Memory B cell (primary cell): ENCODE measurements at regions not wholly inside any gene's neighbourhood (a gene's known extent, or its start where the extent isn't known, plus 50 kb on each side); places are given as distances from the start of the nearest gene placed in this dataset.
"Not testable (repeated sequence)": the region's sequence is repeated elsewhere in the genome, so short reads cannot be mapped to it uniquely, and the experiment has no call there.

Experiments used
- ATAC-seq: fragments of 150-1000 bp; cut with Tn5 transposase; 2 replicates; pipeline ENCODE4 v1.10.0; 2021; ENCODE audit warnings: low read depth, mild to moderate bottlenecking, moderate library complexity
- DNase-seq, 2 donors: peaks; one replicate each; pipeline ENCODE4 v3.0.0; 2022; ENCODE audit warnings: low spot score in 2 of 2
- H3K27ac Mint-ChIP-seq: one replicate; pipeline ENCODE4 v1.8.0; 2022; ENCODE audit warnings: mild to moderate bottlenecking, moderate library complexity, mixed read lengths
- H3K27me3 Mint-ChIP-seq: one replicate; pipeline ENCODE4 v1.8.0; 2022; ENCODE audit warnings: mixed read lengths
- H3K36me3 Mint-ChIP-seq: one replicate; pipeline ENCODE4 v1.8.0; 2022; ENCODE audit warnings: mild to moderate bottlenecking, mixed read lengths
- H3K4me1 Mint-ChIP-seq: one replicate; pipeline ENCODE4 v1.8.0; 2022; ENCODE audit warnings: mixed read lengths
- H3K4me3 Mint-ChIP-seq: one replicate; pipeline ENCODE4 v1.8.0; 2022; ENCODE audit warnings: mild to moderate bottlenecking, moderate library complexity, mixed read lengths
- H3K9me3 Mint-ChIP-seq: one replicate; pipeline ENCODE4 v1.8.0; 2022; ENCODE audit warnings: mixed read lengths

- Mint-ChIP-seq H3K27me3 (no peaks in the 10 kb centered on the region), H3K4me3 (no peak overlapping the region), H3K9me3 (peaks cover 8% of the 10 kb centered on the region), H3K4me1 (no peaks in the 10 kb centered on the region), H3K36me3 (no peaks in the 10 kb centered on the region), H3K27ac (no peak overlapping the region)
- ATAC-seq: no peak
- DNase-seq: no peak
Observed at GRCh38 chr20:7770578-7770977, 169.7 kb downstream of the HAO1 start.

GRCh38 chr20:7772371-7772770 is 167.9 kb downstream of the HAO1 start:
- Mint-ChIP-seq H3K27me3 (no peaks in the 10 kb centered on the region), H3K9me3 (peaks cover 8% of the 10 kb centered on the region), H3K4me1 (no peaks in the 10 kb centered on the region), H3K27ac (no peak overlapping the region), H3K36me3 (no peaks in the 10 kb centered on the region), H3K4me3 (no peak overlapping the region)
- ATAC-seq (no peak), DNase-seq (no peak)

DNA sequence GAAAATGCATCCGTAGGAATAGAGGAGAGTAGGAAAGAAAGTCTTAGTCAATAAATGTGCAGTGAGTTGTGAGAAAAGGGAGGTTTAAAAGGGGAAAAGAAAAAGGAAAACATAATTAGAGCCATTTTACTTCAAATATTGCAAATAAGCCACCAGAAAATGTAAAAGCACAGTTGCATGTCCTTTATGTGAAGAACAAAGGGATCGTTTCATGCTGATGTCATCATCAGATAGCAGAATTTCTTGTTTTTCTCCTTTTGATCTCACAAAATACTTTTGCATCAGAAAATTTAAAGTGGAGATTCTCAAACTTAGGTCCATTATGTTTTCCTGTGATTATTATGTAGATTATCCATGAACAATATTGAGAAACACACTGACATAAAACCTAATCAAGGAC is 166.7 kb downstream of the HAO1 start:
- H3K4me1 Mint-ChIP-seq: no peaks in the 10 kb centered on the region
- no peak overlapping the region for H3K4me3 Mint-ChIP-seq
- no peaks in the 10 kb centered on the region for H3K27me3 Mint-ChIP-seq
- DNase-seq: no peak
- ATAC-seq: no peak
- no peak overlapping the region for H3K27ac Mint-ChIP-seq
- H3K9me3 Mint-ChIP-seq: peaks cover 8% of the 10 kb centered on the region
- H3K36me3 Mint-ChIP-seq: no peaks in the 10 kb centered on the region

GRCh38 chr20:7775072-7775471 is 165.2 kb downstream of the HAO1 start:
- H3K36me3 Mint-ChIP-seq: no peaks in the 10 kb centered on the region
- DNase-seq (no peak), ATAC-seq (no peak)
- no peak overlapping the region for H3K4me3 Mint-ChIP-seq
- H3K27me3 Mint-ChIP-seq: no peaks in the 10 kb centered on the region
- H3K4me1 Mint-ChIP-seq: no peaks in the 10 kb centered on the region
- peaks cover 10% of the 10 kb centered on the region for H3K9me3 Mint-ChIP-seq
- H3K27ac Mint-ChIP-seq: no peak overlapping the region

DNA sequence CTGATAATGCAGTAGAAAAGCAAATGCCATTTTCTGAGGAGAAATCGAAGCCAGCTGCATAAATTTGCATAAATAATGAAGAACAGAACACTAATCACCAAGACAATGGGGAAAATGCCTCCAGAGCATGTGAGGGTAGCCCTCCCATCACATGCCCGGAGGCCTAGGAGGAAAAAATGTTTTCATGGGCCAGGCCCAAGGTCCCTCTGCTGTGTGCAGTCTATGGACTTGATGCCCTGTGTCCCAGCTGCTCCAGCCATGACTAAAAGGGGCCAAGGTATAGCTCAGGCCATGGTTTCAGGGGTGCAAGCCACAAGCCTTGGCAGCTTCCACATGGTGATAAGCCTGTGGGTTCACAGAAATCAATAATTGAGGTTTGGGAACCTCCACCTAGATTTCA is 164.1 kb downstream of the HAO1 start:
- no peaks in the 10 kb centered on the region for H3K36me3 Mint-ChIP-seq
- ATAC-seq: no peak
- H3K4me3 Mint-ChIP-seq: no peak overlapping the region
- H3K27ac Mint-ChIP-seq: no peak overlapping the region
- no peaks in the 10 kb centered on the region for H3K4me1 Mint-ChIP-seq
- DNase-seq: no peak
- H3K9me3 Mint-ChIP-seq: peaks cover 10% of the 10 kb centered on the region
- no peaks in the 10 kb centered on the region for H3K27me3 Mint-ChIP-seq

GRCh38 chr20:7790189-7790588 is 150.1 kb downstream of the HAO1 start:
- no peak for DNase-seq
- H3K27ac Mint-ChIP-seq: no peak overlapping the region
- H3K27me3 Mint-ChIP-seq: no peaks in the 10 kb centered on the region
- H3K9me3 Mint-ChIP-seq: peaks cover 1% of the 10 kb centered on the region
- no peaks in the 10 kb centered on the region for H3K36me3 Mint-ChIP-seq
- no peaks in the 10 kb centered on the region for H3K4me1 Mint-ChIP-seq
- ATAC-seq: no peak
- no peak overlapping the region for H3K4me3 Mint-ChIP-seq

- Mint-ChIP-seq H3K27ac (no peak overlapping the region), H3K36me3 (no peaks in the 10 kb centered on the region), H3K4me1 (no peaks in the 10 kb centered on the region), H3K4me3 (no peak overlapping the region), H3K9me3 (no peaks in the 10 kb centered on the region), H3K27me3 (no peaks in the 10 kb centered on the region)
- DNase-seq: no peak
- ATAC-seq: no peak
Observed at GRCh38 chr20:7792150-7792869, 147.9 kb downstream of the HAO1 start.

DNA sequence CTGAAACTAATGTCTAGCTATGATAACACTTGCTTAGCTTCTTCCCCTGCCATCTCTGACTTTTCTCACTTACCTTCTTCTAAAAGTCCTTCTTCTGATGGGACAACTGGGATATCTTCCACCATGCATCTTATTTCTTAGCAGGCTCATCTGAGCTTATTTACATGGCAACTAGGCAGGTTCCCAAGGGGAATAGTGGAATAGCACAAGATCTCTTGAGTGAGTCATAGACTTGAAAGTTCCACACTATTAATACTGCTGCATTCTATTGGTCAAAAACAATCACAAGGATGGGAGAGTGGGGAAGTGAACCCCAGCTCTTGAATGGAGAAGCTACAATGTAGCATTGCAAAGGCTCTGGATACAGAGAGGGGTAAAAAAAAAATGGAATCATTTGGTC is 142.1 kb downstream of the HAO1 start:
- no peak for DNase-seq
- no peak for ATAC-seq
- H3K27ac Mint-ChIP-seq: no peak overlapping the region
- H3K36me3 Mint-ChIP-seq: no peaks in the 10 kb centered on the region
- no peak overlapping the region for H3K4me3 Mint-ChIP-seq
- no peaks in the 10 kb centered on the region for H3K27me3 Mint-ChIP-seq
- no peaks in the 10 kb centered on the region for H3K4me1 Mint-ChIP-seq
- H3K9me3 Mint-ChIP-seq: peaks cover 2% of the 10 kb centered on the region

- H3K27ac Mint-ChIP-seq: no peak overlapping the region
- no peaks in the 10 kb centered on the region for H3K27me3 Mint-ChIP-seq
- ATAC-seq (no peak), DNase-seq (no peak)
- H3K4me1 Mint-ChIP-seq: no peaks in the 10 kb centered on the region
- no peak overlapping the region for H3K4me3 Mint-ChIP-seq
- no peaks in the 10 kb centered on the region for H3K36me3 Mint-ChIP-seq
- H3K9me3 Mint-ChIP-seq: peaks cover 5% of the 10 kb centered on the region
Observed at GRCh38 chr20:7799862-7800261, 140.4 kb downstream of the HAO1 start.

DNA sequence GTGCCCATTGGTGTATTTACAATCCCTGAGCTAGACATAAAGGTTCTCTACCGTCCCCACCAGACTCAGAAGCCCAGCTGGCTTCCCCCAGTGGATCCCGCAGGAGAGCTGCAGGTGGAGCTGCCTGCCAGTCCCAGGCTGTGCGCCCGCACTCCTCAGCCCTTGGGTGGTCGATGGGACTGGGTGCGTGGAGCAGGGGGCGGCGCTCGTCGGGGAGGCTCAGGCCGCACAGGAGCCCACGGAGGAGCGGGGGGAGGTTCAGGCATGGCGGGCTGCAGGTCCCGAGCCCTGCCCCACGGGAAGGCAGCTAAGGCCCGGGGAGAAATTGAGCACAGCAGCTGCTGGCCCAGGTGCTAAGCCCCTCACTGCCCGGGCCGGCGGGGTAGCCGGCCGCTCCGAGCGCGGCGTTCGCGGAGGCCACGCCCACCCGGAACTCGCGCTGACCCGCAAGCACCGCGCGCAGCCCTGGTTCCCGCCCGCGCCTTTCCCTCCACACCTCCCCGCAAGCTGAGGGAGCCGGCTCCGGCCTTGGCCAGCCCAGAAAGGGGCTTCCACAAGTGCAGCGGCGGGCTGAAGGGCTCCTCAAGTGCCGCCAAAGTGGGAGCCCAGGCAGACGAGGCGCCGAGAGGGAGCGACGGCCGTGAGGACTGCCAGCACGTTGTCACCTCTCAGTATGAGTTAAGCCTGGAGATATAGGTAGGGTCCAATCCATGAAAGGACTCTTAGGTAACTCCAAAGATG is 136.7 kb downstream of the HAO1 start:
- H3K4me1 Mint-ChIP-seq, H3K4me3 Mint-ChIP-seq, DNase-seq, ATAC-seq, H3K27ac Mint-ChIP-seq, H3K27me3 Mint-ChIP-seq, H3K36me3 Mint-ChIP-seq: not testable (repeated sequence)
- peaks cover 11% of the 10 kb centered on the region for H3K9me3 Mint-ChIP-seq

DNA sequence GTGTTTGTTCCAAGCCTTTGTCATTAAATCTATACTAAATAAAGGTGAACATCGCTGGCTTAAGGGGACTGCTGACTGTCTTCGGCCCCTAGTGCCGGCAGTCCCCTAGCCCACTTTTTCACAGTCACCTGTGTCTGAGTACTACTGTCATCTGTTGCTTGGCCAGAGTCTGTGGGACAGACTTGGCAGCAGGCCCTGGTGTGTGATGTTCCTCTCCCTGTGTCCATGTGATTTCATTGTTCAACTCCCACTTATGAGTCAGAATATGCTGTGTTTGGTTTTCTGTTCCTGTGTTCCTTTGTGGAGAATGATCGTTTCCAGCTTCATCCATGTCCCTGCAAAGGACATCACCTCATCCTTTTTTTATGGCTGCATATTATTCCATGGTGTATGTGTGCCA is 133.4 kb downstream of the HAO1 start:
- Mint-ChIP-seq H3K27ac (no peak overlapping the region), H3K27me3 (no peaks in the 10 kb centered on the region), H3K36me3 (no peaks in the 10 kb centered on the region), H3K4me1 (no peaks in the 10 kb centered on the region), H3K9me3 (peaks cover 20% of the 10 kb centered on the region), H3K4me3 (no peak overlapping the region)
- DNase-seq (no peak), ATAC-seq (no peak)

GRCh38 chr20:7817286-7817685 is 123.0 kb downstream of the HAO1 start:
- no peak for DNase-seq
- Mint-ChIP-seq H3K4me3 (no peak overlapping the region), H3K27me3 (no peaks in the 10 kb centered on the region), H3K9me3 (no peaks in the 10 kb centered on the region), H3K4me1 (no peaks in the 10 kb centered on the region), H3K27ac (no peak overlapping the region), H3K36me3 (no peaks in the 10 kb centered on the region)
- no peak for ATAC-seq

DNA sequence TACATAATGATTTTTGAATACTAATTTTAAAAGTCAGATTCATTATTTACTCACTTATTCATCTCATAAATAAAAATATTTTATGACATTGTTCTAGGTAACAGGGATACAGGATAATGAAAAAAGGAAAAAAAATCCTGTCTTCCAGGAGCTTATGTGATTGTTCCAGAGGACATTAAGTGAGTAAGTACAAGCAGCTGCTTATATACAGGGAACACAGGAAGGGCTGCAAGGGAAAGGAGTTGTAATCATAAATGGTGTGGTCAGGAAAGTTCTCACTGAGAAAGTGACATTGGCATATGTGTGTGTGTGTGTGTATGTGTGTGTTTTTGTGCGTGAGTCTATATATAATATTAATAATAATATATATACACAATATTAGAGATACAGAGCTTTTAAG is 121.8 kb downstream of the HAO1 start:
- Mint-ChIP-seq H3K9me3 (peaks cover 5% of the 10 kb centered on the region), H3K4me1 (no peaks in the 10 kb centered on the region), H3K27me3 (no peaks in the 10 kb centered on the region), H3K36me3 (no peaks in the 10 kb centered on the region), H3K27ac (no peak overlapping the region), H3K4me3 (no peak overlapping the region)
- DNase-seq: no peak
- ATAC-seq: no peak

DNA sequence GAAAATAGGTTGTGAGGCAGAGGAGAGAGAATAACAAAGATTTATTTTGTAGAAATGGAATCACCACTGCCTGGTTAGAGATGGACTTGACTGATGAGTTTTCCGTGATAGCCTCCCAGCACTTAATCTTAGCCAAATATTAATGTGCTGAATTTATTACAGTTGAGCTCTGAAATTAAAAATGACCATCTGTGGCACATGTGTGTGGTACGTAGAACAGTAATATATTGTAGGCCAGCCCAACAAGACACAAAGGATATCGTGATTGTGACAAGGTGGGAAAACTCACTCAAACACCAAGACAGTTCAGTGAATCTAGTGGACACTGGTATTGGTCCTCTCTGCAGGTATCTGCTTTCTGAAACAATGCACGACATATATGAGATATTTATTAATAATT is 119.4 kb downstream of the HAO1 start:
- Mint-ChIP-seq H3K27ac (no peak overlapping the region), H3K27me3 (no peaks in the 10 kb centered on the region), H3K9me3 (peaks cover 5% of the 10 kb centered on the region), H3K4me3 (no peak overlapping the region), H3K36me3 (no peaks in the 10 kb centered on the region), H3K4me1 (no peaks in the 10 kb centered on the region)
- DNase-seq (no peak), ATAC-seq (no peak)

GRCh38 chr20:7822772-7823171 is 117.5 kb downstream of the HAO1 start:
- no peak for DNase-seq
- no peak for ATAC-seq
- Mint-ChIP-seq H3K27me3 (no peaks in the 10 kb centered on the region), H3K36me3 (no peaks in the 10 kb centered on the region), H3K9me3 (peaks cover 5% of the 10 kb centered on the region), H3K27ac (no peak overlapping the region), H3K4me1 (no peaks in the 10 kb centered on the region), H3K4me3 (no peak overlapping the region)
